HG03175 (cell line): ENCODE measurements at regions not wholly inside any gene's neighbourhood (a gene's known extent, or its start where the extent isn't known, plus 50 kb on each side); places are given as distances from the start of the nearest gene placed in this dataset.

Source experiments
- ATAC-seq: cut with Tn5 transposase; IDR thresholded peaks from one replicate; pipeline ENCODE4 v1.9.1; 2021; ENCODE audit warnings: mild to moderate bottlenecking, moderate library complexity; ENCODE audit not compliant: unreplicated experiment

GRCh38 chr4:130403221-130403620 is 1307.3 kb downstream of the C4orf33 start:
- no peak for ATAC-seq

DNA sequence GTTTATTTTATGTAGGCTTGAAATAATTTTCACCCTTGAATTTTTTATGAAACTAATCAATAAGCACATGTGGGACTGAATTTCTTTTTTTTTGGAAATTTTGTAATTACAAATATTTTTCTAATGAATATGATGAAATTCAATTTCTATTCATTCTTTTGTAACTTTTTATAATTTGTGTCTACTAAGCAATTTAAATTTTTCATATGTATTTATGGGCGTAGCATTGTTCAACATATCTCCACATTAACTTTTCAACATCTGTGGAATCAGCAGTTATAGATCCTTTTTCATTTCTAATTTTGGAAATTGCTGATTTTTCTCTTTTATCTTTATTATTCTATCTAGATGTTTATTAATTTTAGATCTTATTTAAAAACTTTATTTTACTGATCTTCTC is 1320.3 kb downstream of the C4orf33 start:
- no peak for ATAC-seq

GRCh38 chr4:130419211-130419975 is 1323.4 kb downstream of the C4orf33 start:
- no peak for ATAC-seq

GRCh38 chr4:130422261-130422660 is 1326.3 kb downstream of the C4orf33 start:
- no peak for ATAC-seq

- no peak for ATAC-seq
Observed at GRCh38 chr4:130424211-130424610, 1328.3 kb downstream of the C4orf33 start.

DNA sequence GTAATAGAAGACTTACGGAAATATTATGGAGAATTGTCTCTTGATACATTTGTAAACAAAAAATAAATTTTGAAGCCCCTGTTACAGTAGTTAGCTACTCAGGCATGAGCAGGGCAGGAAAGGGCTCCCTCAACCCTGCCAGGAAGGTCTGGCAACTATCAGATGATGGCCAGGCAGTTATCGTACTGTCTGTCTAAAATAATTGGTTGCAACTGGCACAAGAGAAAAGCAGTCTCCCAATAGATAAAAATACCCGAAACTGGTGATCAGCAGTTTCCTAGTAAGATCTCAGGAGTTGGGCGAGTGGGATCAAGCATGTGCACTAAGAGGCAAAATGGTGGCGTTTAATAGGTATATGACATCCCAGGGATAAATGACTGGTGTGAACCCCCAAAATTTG is 1336.3 kb downstream of the C4orf33 start:
- no peak for ATAC-seq

- ATAC-seq: no peak
Observed at GRCh38 chr4:130449741-130450140, 1353.8 kb downstream of the C4orf33 start.

DNA sequence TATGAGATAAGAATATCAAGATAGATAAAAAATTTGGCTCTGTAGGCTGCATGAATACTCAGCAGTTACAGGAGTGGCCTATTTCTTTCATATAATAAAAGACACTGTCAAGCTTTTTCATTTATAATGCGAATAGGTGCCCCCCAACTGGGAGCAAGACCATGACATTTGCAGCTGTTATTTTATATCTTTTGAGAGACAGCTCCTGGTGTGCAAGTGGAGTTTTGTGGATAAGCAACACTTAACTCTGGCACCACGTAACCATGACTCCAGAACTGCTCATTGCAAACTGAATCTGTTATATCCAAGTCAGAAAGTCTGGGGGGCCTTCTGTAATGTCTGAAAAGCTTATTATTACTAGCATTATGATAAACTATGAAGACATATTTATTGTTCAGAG is 1372.4 kb downstream of the C4orf33 start:
- no peak for ATAC-seq

DNA sequence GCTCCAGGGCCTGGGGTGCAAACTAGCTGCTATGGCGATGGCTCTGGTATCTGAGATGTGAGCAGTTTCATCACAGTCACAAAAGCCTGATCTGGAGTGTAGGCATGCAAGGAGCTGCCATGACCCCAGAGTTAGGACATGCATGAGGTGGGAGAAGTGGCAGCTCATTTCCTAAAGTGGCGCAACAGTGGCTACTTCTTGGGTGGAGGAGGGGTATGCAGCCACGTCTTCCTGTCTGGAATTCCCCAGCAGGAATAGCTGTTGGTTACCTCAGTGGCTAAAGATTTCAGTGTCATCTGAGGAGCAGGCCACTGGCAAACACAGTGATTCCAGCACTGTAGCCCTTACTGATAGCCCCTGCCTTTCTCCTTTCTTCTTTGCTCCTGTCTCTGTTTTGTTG is 1382.5 kb downstream of the C4orf33 start:
- no peak for ATAC-seq

DNA sequence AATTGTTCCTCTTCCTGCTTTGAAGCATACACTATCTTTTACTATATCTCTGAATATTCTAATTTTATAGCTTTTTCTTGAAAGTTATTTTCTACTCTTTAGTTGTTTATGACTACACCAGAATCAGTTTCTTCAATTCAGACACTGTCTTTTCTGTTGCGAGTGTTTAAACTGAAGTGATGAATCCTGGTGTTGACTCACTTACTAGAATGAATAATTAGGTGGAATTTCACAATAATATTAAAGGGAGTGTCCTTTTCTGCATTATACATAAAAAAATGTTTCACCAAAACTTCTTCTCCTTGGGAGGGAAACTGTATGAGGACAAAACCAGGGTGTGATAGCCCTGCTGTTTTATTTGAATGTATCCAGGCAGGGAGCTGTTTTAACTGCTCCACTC is 1383.1 kb downstream of the C4orf33 start:
- no peak for ATAC-seq

DNA sequence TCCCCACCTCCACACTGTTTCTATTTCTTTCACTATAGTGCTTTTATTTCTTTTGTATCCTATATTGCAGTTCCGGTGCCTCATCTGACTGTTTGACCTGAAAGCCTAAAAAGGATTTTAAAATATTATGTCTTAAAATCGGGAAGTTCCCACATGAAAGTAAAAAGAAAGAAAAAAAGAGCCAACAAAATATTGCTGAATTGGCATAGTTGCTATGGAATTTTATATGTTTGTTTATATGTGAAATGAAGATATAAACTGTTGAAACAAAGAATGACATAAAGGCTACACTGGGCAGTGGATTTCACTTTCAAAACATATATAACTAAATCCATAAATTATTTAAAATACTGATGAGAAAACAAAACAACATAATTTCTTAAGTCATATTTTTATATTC is 1383.7 kb downstream of the C4orf33 start:
- no peak for ATAC-seq

- no peak for ATAC-seq
Observed at GRCh38 chr4:130484826-130485225, 1388.9 kb downstream of the C4orf33 start.

- ATAC-seq: no peak
Observed at GRCh38 chr4:130485371-130485770, 1389.4 kb downstream of the C4orf33 start.

- ATAC-seq: no peak
Observed at GRCh38 chr4:130486186-130486585, 1390.2 kb downstream of the C4orf33 start.

DNA sequence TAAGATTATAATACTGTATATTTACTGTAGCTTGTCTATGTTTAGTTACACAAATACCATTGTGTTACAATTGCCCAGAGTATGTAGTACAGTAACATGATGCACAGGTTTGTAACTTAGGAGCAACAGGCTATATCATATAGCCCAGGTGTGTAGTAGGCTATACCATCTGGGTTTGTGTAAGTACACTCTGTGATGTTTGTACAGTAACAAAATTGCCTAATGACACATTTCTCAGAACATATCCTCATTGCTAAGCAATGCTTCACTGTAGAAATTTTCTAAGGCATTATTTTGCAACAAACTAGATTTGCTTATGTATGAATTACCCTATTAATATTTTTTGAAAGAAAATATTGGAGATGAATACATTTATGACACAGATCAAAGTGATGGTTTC is 1390.9 kb downstream of the C4orf33 start:
- ATAC-seq: no peak

DNA sequence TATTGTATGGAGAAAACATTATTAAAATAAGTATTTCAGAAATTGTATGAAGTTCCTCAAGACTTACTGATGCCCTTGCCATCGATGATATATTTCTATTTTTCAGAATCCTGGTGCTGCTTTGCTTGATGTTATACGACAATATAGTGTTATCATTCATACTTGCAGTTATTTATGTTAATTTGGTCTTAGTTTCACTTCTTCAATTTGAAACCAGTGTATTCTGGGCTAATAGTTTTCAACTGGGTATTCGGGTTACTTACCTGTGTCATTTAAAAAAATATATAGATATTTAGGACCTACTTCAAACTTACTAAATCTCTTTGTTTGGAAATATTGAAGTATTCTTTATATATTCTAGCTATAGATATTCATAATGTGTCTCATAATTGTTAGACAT is 1414.7 kb downstream of the C4orf33 start:
- ATAC-seq: no peak

- no peak for ATAC-seq
Observed at GRCh38 chr4:130511776-130512175, 1415.8 kb downstream of the C4orf33 start.

DNA sequence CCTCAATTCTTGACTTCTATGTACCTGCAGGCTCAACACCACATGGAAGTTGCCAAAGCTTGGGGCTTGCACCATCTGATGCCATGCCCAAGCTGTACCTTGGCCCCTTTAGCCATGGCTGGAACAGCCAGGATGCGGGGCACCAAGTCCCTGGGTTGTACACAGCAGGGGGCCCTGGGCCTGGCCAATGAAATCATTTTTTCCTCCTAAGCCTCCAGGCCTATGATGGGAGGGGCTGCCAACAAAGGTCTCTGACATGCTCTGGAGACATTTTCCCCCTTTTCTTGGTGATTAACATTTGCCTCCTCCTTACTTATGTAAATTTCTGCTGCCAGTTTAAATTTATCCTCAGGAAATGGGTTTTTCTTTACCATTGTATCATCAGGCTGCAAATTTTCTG is 1428.1 kb downstream of the C4orf33 start:
- ATAC-seq: no peak

GRCh38 chr4:130530505-130530904 is 1434.6 kb downstream of the C4orf33 start:
- no peak for ATAC-seq

DNA sequence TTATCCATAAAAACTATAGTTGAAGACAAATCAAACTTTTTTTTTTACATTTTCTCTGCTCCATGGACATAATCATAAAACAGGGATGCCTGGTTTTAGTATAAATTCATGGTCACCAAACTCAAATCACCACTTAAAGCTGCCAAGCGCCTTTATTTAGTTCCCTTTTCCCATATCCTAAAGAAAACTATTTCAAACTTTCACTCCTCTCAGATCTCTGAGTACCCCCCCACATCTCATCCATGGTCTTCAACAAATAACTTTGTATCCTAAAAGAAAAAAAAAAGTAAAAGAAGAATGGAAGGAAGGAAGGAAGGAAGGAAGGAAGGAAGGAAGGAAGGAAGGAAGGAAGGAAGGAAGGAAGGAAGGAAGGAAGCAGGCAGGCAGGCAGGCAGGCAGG is 1438.7 kb downstream of the C4orf33 start:
- ATAC-seq: no peak

DNA sequence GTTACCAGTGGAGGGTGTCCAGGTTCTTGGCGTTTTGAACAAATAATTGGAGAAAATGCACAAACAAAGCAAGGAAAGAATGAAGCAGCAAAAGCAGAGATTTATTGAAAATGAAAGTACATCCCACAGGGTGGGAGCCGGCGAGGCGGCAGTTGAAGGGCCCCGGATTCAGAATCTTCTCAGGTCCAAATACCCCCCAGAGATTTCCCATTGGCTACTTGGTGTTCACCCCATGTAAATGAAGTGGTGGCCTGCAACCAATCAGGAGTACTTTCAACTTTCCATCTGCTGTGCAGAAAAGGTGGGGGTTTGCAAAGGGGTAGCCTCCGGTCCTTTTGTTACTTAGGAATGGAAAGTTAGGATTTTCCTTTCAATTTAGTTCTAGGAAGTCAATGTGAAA is 1447.0 kb downstream of the C4orf33 start:
- ATAC-seq: no peak

- no peak for ATAC-seq
Observed at GRCh38 chr4:130545171-130545570, 1449.2 kb downstream of the C4orf33 start.

DNA sequence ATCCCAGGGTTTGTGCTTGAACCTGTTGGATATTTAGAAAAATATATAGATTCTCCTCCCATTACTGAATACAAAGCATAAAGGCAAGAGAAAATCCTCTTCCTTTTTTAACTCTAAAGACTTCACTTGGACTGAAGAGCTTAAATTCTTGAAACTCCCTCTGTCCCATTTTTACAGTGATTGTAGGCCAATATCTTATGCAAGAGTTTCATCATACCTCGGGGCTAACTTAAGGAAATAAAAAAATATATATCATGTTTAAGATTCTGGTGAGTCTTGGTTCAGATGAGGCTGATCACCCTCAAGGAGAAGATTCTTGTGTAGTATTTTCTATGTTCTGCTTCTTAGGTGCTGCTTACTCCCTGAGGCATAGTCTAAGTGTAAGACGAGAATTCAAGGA is 1449.6 kb downstream of the C4orf33 start:
- no peak for ATAC-seq
